ENCODE measurements at regions not wholly inside any gene's neighbourhood (a gene's known extent, or its start where the extent isn't known, plus 50 kb on each side); places are given as distances from the start of the nearest gene placed in this dataset.

GRCh38 chrX:114472788-114473187, 111.1 kb upstream of the HTR2C start:
- H2BK15ac ChIP-seq (ENCODE audit: low read depth, low read length): no peak overlapping the region
- no peak overlapping the region for H3K56ac ChIP-seq (ENCODE audit: insufficient read length, low read depth, low read length)
- no peak overlapping the region for H3K23ac ChIP-seq (ENCODE audit: insufficient read length, low read depth, low read length)
- H3K79me1 ChIP-seq (ENCODE audit: insufficient read depth, low read depth, low read length, poor library complexity, severe bottlenecking): no peaks in the 10 kb centered on the region
- H3K23me2 ChIP-seq (ENCODE audit: insufficient read length, low read depth, low read length, poor library complexity, severe bottlenecking): no peaks in the 10 kb centered on the region
- H3K4me1 ChIP-seq (ENCODE audit: insufficient read depth, low read length): no peaks in the 10 kb centered on the region
- H3K4ac ChIP-seq (ENCODE audit: low read depth, low read length): no peak overlapping the region
- H2BK120ac ChIP-seq (ENCODE audit: low read depth, low read length, poor library complexity, severe bottlenecking): no peak overlapping the region
- no peak for TF ChIP-seq CTCF (conservative IDR thresholded peaks at IDR 0.05)
- no peak overlapping the region for H2BK5ac ChIP-seq (ENCODE audit: insufficient read length, low read length)
- no peak overlapping the region for H2BK12ac ChIP-seq (ENCODE audit: insufficient read length, low read depth, low read length)
- no peak overlapping the region for H3K9ac ChIP-seq (ENCODE audit: extremely low read depth, insufficient read length, low read length)
- no peaks in the 10 kb centered on the region for H3K27me3 ChIP-seq (ENCODE audit: insufficient read depth, low read length)
- no peak overlapping the region for H2BK20ac ChIP-seq (ENCODE audit: low read depth, low read length, poor library complexity, severe bottlenecking)
- H2AFZ ChIP-seq (ENCODE audit: low read length): no peak overlapping the region
- no peak overlapping the region for H4K5ac ChIP-seq (ENCODE audit: insufficient read length, low read depth, low read length)
- H4K91ac ChIP-seq (ENCODE audit: insufficient read length, low read depth, low read length): no peak overlapping the region
- peak overlapping the region; percentile 36 to 50 for H3K4me3 Mint-ChIP-seq
- peaks cover 2% of the 10 kb centered on the region; the same call in 1 of the 2 replicates for H3K79me2 ChIP-seq (ENCODE audit: insufficient read depth, low read length)
- peaks cover 36 to 54% of the 10 kb centered on the region in 2 experiments for H3K4me1 Mint-ChIP-seq
- no peak overlapping the region for H3K18ac ChIP-seq (ENCODE audit: insufficient read length, low read depth, low read length)
- no peaks in the 10 kb centered on the region for H3K9me3 ChIP-seq (ENCODE audit: control insufficient read depth, low read depth, low read length)
- H3K27ac Mint-ChIP-seq: peak overlapping the region; percentile 20 to 100 (median 99)
- H3K14ac ChIP-seq (ENCODE audit: insufficient read depth, low read length): no peak overlapping the region
- DNase-seq: no peak
- H3K27ac ChIP-seq (ENCODE audit: insufficient read length, low read depth, low read length): peak overlapping the region; percentile 96
- H3K27me3 Mint-ChIP-seq (ENCODE audit: low read depth): peaks cover 2% of the 10 kb centered on the region; the same call in 1 of the 2 replicates
- no CpG with 5 or more reads among the region's 2 CpGs for WGBS (ENCODE audit: extremely low coverage, insufficient read length, low lambda C conversion rate)
- no peak overlapping the region for H3T11ph ChIP-seq (ENCODE audit: low read length)
- H4K20me1 ChIP-seq (ENCODE audit: control insufficient read depth, insufficient read depth, insufficient read length): no peaks in the 10 kb centered on the region
- no peak overlapping the region for H4K8ac ChIP-seq (replicated peaks; ENCODE audit: insufficient read length, low read depth, low read length)
- no peak overlapping the region for H2AK5ac ChIP-seq (ENCODE audit: insufficient read length, low read length)
- H3K4me2 ChIP-seq (ENCODE audit: insufficient read depth, insufficient read length, low read length): no peak overlapping the region
- H3K36me3 Mint-ChIP-seq (ENCODE audit: insufficient read depth in 1 of 3, low read depth in 3 of 3): peaks cover 34 to 35% (median 35%) of the 10 kb centered on the region in 3 experiments
- H3K9me3 Mint-ChIP-seq: peaks cover 0 to 10% of the 10 kb centered on the region in 2 experiments; a peak in 4 of 5 replicates

Data from H9 (cell line).